Stimulated activated CD8-positive, alpha-beta memory T cell treated with anti-CD3 and anti-CD28 coated beads, Interleukin-15, amount 100 ng/mL, for 1 hour (primary cell): ENCODE measurements at regions not wholly inside any gene's neighbourhood (a gene's known extent, or its start where the extent isn't known, plus 50 kb on each side); places are given as distances from the start of the nearest gene placed in this dataset.

Experiments
- DNase-seq: peaks from one replicate; pipeline ENCODE4 v3.0.0-alpha.2; 2020; ENCODE audit warnings: low read depth

DNA sequence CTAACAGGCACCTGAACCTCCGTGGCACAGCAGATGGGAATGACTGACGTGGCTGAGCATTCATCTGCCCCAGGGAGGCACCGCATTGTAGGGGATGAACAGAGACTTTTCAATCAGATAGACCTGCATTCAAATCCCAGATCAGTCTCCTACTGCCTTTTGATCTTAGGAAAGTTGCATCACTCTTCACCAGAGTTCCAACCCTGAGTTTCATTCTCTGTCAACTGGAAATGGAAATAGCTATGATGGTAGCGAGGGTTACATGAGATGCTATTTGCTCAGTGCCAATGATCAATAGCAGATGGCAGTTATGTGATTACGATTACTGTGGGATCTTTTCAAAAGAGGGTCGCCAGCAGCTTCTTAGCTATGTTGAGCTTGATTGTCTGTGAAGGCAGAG is 189.3 kb upstream of the RFC3 start:
- DNase-seq = no peak

- no peak for DNase-seq
Observed at GRCh38 chr13:33629605-33630360, 188.2 kb upstream of the RFC3 start.

GRCh38 chr13:33633701-33634545 is 184.0 kb upstream of the RFC3 start:
- DNase-seq = no peak

DNA sequence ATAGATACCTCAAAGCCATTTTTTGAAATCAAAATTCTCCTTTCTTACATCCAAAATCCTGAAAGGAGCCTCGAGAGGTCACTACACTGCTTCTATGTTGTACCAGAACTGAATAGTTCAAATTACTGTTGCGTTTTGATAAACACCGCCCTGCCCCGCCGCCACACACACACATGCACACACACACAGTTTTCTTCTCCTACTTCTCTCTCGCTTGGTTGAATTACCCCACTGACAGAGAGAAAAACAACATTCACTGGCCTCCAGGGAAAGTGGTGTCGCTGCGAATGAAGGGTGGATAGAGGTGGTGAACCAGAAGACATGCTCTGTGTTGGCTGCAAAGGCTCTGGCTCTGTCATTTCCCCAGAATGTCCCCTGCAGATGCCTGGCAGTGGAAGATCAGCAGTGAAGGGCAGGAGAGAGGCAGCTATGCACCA is 183.4 kb upstream of the RFC3 start:
- no peak for DNase-seq

GRCh38 chr13:33636243-33636642 is 181.7 kb upstream of the RFC3 start:
- DNase-seq = no peak

DNA sequence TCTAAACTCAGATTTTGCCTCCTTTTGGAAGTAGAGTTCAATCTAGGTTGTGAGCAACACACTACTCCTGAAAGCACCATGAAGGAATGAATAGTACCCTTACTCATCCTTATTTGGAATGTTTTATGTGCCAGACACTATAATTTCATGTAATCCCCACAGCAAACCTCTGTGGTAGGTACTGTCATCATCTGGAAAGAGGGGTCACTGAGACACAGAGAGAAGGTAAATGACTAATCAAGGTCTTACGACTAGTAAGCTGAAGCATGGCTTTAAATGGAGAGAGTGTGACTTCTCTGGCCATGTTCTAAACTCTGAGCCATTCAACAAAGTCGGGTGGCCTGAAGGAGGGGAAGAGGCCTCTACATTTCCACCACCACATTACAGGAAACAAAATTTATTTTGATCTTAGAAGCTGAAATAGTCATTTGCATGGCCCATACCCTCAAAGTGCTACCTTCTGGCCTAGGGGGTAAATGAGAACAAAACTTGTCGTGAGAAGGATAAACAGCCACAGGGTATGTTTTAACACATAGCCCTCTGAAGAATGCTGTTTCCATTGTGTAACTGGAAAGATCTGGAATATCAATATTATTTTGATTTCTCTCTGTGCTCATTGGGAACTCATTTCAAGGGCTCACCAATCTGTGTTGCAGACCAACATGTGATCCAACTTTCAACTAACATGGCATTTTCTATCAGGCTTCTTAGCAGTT is 180.8 kb upstream of the RFC3 start:
- no peak for DNase-seq

GRCh38 chr13:33637978-33638743 is 179.8 kb upstream of the RFC3 start:
- no peak for DNase-seq

GRCh38 chr13:33639158-33639557 is 178.8 kb upstream of the RFC3 start:
- DNase-seq = no peak

DNA sequence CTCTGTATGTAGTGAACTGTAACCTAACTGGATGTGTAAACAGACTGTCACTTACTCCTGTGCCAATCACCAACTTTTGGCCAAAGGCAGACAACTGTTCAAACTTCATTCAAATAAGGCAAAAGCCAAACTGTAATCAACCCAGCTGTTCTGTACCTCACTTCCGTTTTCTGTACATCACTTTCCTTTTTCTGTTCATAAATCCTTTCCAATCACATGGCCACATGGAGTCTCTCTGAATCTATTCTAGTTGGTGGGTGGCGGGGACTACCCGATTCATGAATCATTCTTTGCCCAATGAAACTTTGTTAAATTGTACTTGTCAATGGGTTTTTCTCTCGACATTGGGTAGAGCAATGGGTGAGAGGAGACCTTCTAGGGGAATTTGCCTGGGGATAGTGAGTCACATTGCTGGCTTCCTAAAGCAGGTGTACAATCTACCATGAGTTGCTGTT is 178.3 kb upstream of the RFC3 start:
- no peak for DNase-seq

- DNase-seq = no peak
Observed at GRCh38 chr13:33640832-33641231, 177.1 kb upstream of the RFC3 start.

DNA sequence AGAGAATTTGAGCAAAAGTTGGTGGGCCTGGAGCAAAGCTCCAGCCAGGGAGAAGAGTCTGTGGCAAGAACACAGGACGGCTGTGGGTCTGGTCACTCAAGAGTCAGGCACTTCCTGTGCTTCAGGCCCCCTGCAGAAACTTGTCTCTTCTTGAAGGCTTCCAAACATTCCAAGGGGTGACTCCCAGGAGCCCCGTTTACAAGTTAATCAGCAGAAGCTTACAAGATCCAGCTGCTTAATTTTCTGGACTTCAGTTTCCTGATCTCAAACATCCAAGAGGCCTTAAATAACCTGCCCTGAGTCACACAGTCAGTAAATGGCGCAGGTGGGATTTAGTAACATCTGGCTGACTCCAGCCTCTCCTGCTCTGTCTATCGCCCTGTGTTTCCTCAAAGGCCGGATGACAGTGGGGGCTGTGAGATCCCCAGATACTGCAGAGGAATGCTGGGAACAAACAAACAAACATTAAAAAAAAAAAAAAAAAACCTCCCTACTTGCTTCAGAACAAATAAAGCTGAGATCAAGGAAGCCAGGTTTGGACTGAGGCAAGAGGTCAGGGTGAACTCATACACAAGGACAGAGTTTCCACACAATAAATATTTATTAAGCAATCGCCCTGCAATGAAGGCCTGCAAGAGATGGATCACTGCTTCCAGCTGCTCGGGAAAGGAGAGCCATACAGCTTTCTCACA is 175.4 kb upstream of the RFC3 start:
- DNase-seq = no peak

GRCh38 chr13:33644581-33645543 is 173.1 kb upstream of the RFC3 start:
- DNase-seq = no peak

GRCh38 chr13:33645591-33646554 is 172.1 kb upstream of the RFC3 start:
- DNase-seq = no peak

GRCh38 chr13:33649212-33649878 is 168.6 kb upstream of the RFC3 start:
- DNase-seq = no peak

DNA sequence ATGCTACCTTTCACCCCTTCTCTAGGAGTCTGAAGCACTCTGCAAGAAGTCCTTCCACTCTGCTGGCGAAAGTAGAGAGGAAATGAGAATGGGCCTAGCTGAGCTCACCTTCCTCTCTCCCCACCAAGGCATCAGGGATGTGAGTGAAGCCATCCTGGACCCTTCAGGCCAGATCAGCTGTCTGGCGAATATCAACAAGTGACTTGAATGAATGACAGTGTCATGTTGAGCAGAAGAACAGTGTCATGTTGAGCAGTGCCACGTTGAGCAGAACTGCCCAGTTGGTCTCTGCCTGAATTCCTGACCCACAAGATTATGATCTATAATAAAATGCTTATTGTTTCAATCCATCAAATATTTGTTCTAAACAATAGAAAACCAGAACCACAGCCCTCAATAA is 166.2 kb upstream of the RFC3 start:
- DNase-seq = no peak

DNA sequence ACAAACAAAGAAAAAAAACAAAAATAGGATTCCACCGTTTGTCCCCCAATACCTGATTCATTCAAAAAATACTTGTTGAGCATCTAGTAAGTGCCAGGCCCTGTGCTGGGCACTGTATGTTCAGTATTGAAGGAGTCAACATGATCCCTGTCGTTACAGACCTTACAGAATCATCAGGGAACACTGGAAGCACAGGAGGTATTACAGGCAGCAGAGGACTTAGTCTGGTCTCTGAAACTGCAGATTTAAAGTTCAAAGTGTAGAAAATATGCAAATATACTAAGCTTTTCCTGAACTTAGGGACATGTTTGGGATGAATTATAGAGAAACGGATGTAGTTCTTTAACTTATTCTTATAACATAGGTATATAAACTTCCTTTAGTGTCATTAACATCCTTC is 160.7 kb upstream of the RFC3 start:
- no peak for DNase-seq

- no peak for DNase-seq
Observed at GRCh38 chr13:33659466-33659865, 158.5 kb upstream of the RFC3 start.

DNA sequence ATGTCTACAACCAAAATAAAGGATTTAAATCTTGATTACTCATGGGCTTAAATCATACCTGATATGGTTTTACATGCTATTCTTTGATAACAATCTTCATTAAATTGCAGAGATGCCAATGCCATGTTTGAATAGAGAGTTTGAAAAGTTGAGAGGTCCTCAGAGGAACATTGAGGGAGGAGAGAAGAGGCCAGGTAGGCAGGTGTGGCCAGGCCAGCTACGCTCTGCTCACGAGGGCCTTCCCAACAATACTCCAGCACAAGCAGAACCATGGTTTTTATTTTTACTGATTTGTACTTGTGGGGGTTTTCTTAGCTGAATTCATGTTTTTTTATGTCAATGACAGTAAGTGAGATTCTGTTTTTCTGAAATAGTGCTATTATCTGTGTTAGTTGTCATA is 158.1 kb upstream of the RFC3 start:
- DNase-seq = no peak
